ENCODE measurements at regions not wholly inside any gene's neighbourhood (a gene's known extent, or its start where the extent isn't known, plus 50 kb on each side); places are given as distances from the start of the nearest gene placed in this dataset.

DNA sequence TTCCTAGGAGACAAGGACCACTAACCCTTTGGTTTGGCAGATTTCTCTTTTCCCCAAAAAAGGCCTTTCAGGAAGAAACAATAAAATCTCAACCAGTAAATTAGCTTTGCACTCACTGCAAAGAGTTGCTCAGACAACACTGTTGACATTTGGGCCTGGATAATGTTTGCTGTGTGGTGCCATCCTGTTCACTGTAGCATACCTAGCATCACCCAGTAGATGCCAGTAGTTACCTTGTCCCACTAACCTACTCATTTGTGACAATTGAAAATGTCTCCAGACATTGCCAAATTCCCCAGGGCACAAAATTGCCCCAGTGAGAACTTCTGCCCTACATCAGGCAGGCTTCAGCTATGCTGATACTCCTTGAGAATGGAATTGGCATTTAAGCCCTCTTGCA is 177.0 kb upstream of the ERCC4 start:
- TF ChIP-seq, protein P1, sequence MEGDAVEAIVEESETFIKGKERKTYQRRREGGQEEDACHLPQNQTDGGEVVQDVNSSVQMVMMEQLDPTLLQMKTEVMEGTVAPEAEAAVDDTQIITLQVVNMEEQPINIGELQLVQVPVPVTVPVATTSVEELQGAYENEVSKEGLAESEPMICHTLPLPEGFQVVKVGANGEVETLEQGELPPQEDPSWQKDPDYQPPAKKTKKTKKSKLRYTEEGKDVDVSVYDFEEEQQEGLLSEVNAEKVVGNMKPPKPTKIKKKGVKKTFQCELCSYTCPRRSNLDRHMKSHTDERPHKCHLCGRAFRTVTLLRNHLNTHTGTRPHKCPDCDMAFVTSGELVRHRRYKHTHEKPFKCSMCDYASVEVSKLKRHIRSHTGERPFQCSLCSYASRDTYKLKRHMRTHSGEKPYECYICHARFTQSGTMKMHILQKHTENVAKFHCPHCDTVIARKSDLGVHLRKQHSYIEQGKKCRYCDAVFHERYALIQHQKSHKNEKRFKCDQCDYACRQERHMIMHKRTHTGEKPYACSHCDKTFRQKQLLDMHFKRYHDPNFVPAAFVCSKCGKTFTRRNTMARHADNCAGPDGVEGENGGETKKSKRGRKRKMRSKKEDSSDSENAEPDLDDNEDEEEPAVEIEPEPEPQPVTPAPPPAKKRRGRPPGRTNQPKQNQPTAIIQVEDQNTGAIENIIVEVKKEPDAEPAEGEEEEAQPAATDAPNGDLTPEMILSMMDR (IDR thresholded peaks at IDR 0.05; ENCODE audit: low read length): no peak
- TF ChIP-seq EZH2 (IDR thresholded peaks at IDR 0.05; ENCODE audit: borderline replicate concordance, low read length): no peak
